Brain microvascular endothelial cell (primary cell): ENCODE measurements at regions not wholly inside any gene's neighbourhood (a gene's known extent, or its start where the extent isn't known, plus 50 kb on each side); places are given as distances from the start of the nearest gene placed in this dataset.

Experiments
- DNase-seq: peaks from one replicate; pipeline ENCODE4 v3.0.0-alpha.2; 2020
- H3K27ac ChIP-seq: fragments of 250-450 bp; sonication (Bioruptor Pico); 2 replicates; pipeline ENCODE4 v1.5.1; 2020; ENCODE audit warnings: mild to moderate bottlenecking, moderate library complexity
- H3K27me3 ChIP-seq: fragments of 250-450 bp; sonication (Bioruptor Pico); replicated peaks from 2 replicates; pipeline ENCODE4 v1.5.1; 2020; ENCODE audit warnings: mild to moderate bottlenecking
- H3K36me3 ChIP-seq: fragments of 250-450 bp; sonication (Bioruptor Pico); replicated peaks from 2 replicates; pipeline ENCODE4 v1.5.1; 2020; ENCODE audit warnings: mild to moderate bottlenecking
- H3K4me3 ChIP-seq: 2 replicates; pipeline ENCODE4 v1.5.1; 2011; ENCODE audit warnings: low read depth, mild to moderate bottlenecking, control low read depth, low read length, moderate library complexity
- CTCF ChIP-seq: IDR thresholded peaks from 2 replicates; pipeline ENCODE4 v1.5.1; 2011; ENCODE audit warnings: low read depth, mild to moderate bottlenecking, moderate library complexity, low read length, control low read depth, inconsistent platforms; ENCODE audit errors: missing control alignments
- in situ Hi-C: cut with HindIII; loops from 2 replicates; pipeline ENCODE4 v1.10.0; 2017; ENCODE audit warnings: low sequenced_read_pairs, low pct_ligation_motif_present

- Histone ChIP-seq H3K27me3 (no peaks in the 10 kb centered on the region), H3K36me3 (no peaks in the 10 kb centered on the region), H3K4me3 (no peak overlapping the region), H3K27ac (no peak overlapping the region)
- DNase-seq: no peak
- no peak for TF ChIP-seq CTCF
- in situ Hi-C loops: no loop called here
These were observed 1495.3 kb upstream of the PCDH7 start for GRCh38 chr4:29224911-29225310.

- in situ Hi-C loops: no loop called here
- DNase-seq: no peak
- H3K27me3 ChIP-seq: no peaks in the 10 kb centered on the region
- no peak overlapping the region for H3K4me3 ChIP-seq
- no peaks in the 10 kb centered on the region for H3K36me3 ChIP-seq
- no peak for TF ChIP-seq CTCF
- no peak overlapping the region for H3K27ac ChIP-seq
These were observed 1479.5 kb upstream of the PCDH7 start for GRCh38 chr4:29240641-29241040.

GRCh38 chr4:29243054-29243453 lies 1477.1 kb upstream of the PCDH7 start:
- no peak for TF ChIP-seq CTCF
- no peak overlapping the region for H3K27ac ChIP-seq
- H3K27me3 ChIP-seq: no peaks in the 10 kb centered on the region
- no peaks in the 10 kb centered on the region for H3K36me3 ChIP-seq
- in situ Hi-C loops: no loop called here
- H3K4me3 ChIP-seq: no peak overlapping the region
- no peak for DNase-seq

- no peaks in the 10 kb centered on the region for H3K27me3 ChIP-seq
- DNase-seq: no peak
- no peak for TF ChIP-seq CTCF
- H3K36me3 ChIP-seq: no peaks in the 10 kb centered on the region
- in situ Hi-C loops: no loop called here
- no peak overlapping the region for H3K4me3 ChIP-seq
- no peak overlapping the region for H3K27ac ChIP-seq
These were observed 1476.3 kb upstream of the PCDH7 start for GRCh38 chr4:29243851-29244250.

DNA sequence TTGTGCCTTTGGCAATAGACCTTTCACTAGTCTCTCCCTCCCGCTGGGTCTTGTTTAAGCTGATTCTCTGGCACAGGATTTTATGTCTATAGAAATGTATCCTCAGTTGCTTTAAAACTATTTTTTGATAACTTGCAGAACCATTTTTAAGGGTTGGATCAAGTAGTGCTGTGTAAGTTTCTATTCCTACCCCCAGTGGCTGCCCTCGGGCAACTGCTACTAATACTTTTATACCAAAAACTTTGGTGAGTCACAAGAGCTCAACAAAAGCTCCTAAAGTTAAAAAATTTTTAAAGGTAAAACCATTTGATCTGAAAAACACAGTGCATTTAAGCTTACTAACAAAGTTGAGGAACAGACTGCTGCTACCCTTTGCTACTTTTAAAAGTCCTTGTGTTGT lies 1460.6 kb upstream of the PCDH7 start:
- Histone ChIP-seq H3K27me3 (no peaks in the 10 kb centered on the region), H3K4me3 (no peak overlapping the region), H3K27ac (no peak overlapping the region), H3K36me3 (no peaks in the 10 kb centered on the region)
- no peak for TF ChIP-seq CTCF
- DNase-seq: no peak
- in situ Hi-C loops: no loop called here

GRCh38 chr4:29262986-29263385 lies 1457.2 kb upstream of the PCDH7 start:
- no peak for DNase-seq
- TF ChIP-seq CTCF: no peak
- Histone ChIP-seq H3K36me3 (no peaks in the 10 kb centered on the region), H3K27ac (no peak overlapping the region), H3K27me3 (no peaks in the 10 kb centered on the region), H3K4me3 (no peak overlapping the region)
- in situ Hi-C loops: no loop called here
